GM12878 (cell line): ENCODE measurements at regions not wholly inside any gene's neighbourhood (a gene's known extent, or its start where the extent isn't known, plus 50 kb on each side); places are given as distances from the start of the nearest gene placed in this dataset.

Experiments
- ATAC-seq: fragments of 200-7000 bp; cut with Tn5 transposase; 3 replicates; pipeline ENCODE4 v1.9.1; 2020; ENCODE audit warnings: mild to moderate bottlenecking, moderate library complexity
- BruUV-seq: library from RNA; stranded (reverse); fragments of 400-500 nt; replicated peaks from 2 replicates; lab custom pipeline; 2021; lab: Mats Ljungman, UMichigan
- CTCF ChIA-PET: fragments of 300-600 bp; sonication (Branson Sonifier 250); formaldehyde crosslinking; extraction: SDS; loops from one replicate; lab custom pipeline; 2021; ENCODE audit warnings: inconsistent platforms; lab: Yijun Ruan, JAX
- POLR2A ChIA-PET: fragments of 350-600 bp; formaldehyde crosslinking; extraction: SDS; loops from one replicate; lab custom pipeline; 2021; ENCODE audit warnings: inconsistent platforms; lab: Charles Lee
- RAD21 ChIA-PET: fragments of 300-600 bp; sonication (Branson Sonifier 250); formaldehyde crosslinking; loops from one replicate; lab custom pipeline; 2023; ENCODE audit warnings: antibody characterized with exemption; ENCODE audit not compliant: unreplicated experiment; lab: Charles Lee
- SMC1A ChIA-PET: fragments of 300-600 bp; sonication (Branson Sonifier 250); formaldehyde crosslinking; loops from one replicate; lab custom pipeline; 2023; ENCODE audit not compliant: unreplicated experiment, uncharacterized antibody; lab: Charles Lee
- DNase-seq: peaks from one replicate; pipeline ENCODE4 v3.0.0-alpha.2; 2011; ENCODE audit warnings: low read depth, low spot score
- FAIRE-seq: peaks from 3 replicates; lab custom pipeline; 2011; peaks lifted over from hg19 to GRCh38; lab: Jason Lieb, UNC
- H2AFZ ChIP-seq: 2 replicates; pipeline ENCODE4 v1.6.0; 2011; ENCODE audit warnings: low read depth, low read length, control low read depth; ENCODE audit not compliant: control insufficient read depth
- H3K27ac ChIP-seq: 2 replicates; pipeline ENCODE4 v1.5.1; 2011; ENCODE audit warnings: control low read depth; ENCODE audit not compliant: control insufficient read depth, insufficient read depth
- H3K27me3 ChIP-seq, 2 experiments: replicated peaks in 1 of 2; 2 replicates each; pipeline versions ENCODE4 v1.6.0 to v1.6.1; 2011; ENCODE audit warnings: low read length in 1 of 2; ENCODE audit not compliant: control insufficient read depth in 2 of 2, insufficient read depth in 2 of 2
- H3K36me3 ChIP-seq, 2 experiments: 2 replicates each; pipeline ENCODE4 v1.5.1; 2011; ENCODE audit warnings: low read length in 1 of 2; ENCODE audit not compliant: control insufficient read depth in 2 of 2, insufficient read depth in 2 of 2
- H3K4me1 ChIP-seq: 2 replicates; pipeline ENCODE4 v1.6.1; 2011; ENCODE audit warnings: mild to moderate bottlenecking, low read length, moderate library complexity, mixed read lengths; ENCODE audit not compliant: control insufficient read depth, insufficient read depth
- H3K4me2 ChIP-seq: 2 replicates; pipeline ENCODE4 v1.6.0; 2011; ENCODE audit warnings: control low read depth; ENCODE audit not compliant: control insufficient read depth, insufficient read depth
- H3K4me3 ChIP-seq: fragments of 200-600 bp; sonication (generic); 2 replicates; pipeline ENCODE4 v1.5.1; 2016
- H3K79me2 ChIP-seq: 2 replicates; pipeline ENCODE4 v1.6.0; 2011; ENCODE audit warnings: low read length; ENCODE audit not compliant: control insufficient read depth, insufficient read depth
- H3K9ac ChIP-seq: 2 replicates; pipeline ENCODE4 v1.8.0; 2011; ENCODE audit warnings: low read length, control low read depth, mixed read lengths; ENCODE audit not compliant: control insufficient read depth, insufficient read depth
- H3K9me3 ChIP-seq: replicated peaks from 3 replicates; pipeline ENCODE4 v1.5.1; 2011; ENCODE audit warnings: mild to moderate bottlenecking, low read length; ENCODE audit not compliant: control insufficient read depth, insufficient read depth
- H4K20me1 ChIP-seq: 2 replicates; pipeline ENCODE4 v1.6.0; 2011; ENCODE audit not compliant: control insufficient read depth, insufficient read depth
- ATF2 ChIP-seq: IDR thresholded peaks from 2 replicates; pipeline ENCODE4 v1.6.1; 2012; ENCODE audit warnings: low read length, inconsistent platforms
- BACH1 ChIP-seq: fragments of 450-650 bp; IDR thresholded peaks from 2 replicates; pipeline ENCODE4 v1.6.1; 2017; ENCODE audit warnings: mild to moderate bottlenecking, borderline replicate concordance
- BCL11A ChIP-seq: IDR thresholded peaks from 2 replicates; pipeline ENCODE4 v1.6.1; 2011; ENCODE audit warnings: low read depth, low read length
- BHLHE40 ChIP-seq, 2 experiments: fragments of 450-650 bp in 1 of 2; IDR thresholded peaks; 2 replicates each; pipeline ENCODE4 v1.6.1; 2011 to 2017; ENCODE audit warnings: low read depth in 2 of 2, borderline replicate concordance in 1 of 2, improper control_type of control experiment in 1 of 2, low read length in 1 of 2, mild to moderate bottlenecking in 1 of 2
- CUX1 ChIP-seq: IDR thresholded peaks from 2 replicates; pipeline ENCODE4 v1.6.1; 2012; ENCODE audit warnings: improper control_type of control experiment, low read depth, low read length; ENCODE audit not compliant: insufficient replicate concordance
- IKZF2 ChIP-seq, 2 experiments: fragments of 450-650 bp; IDR thresholded peaks; 2 replicates each; pipeline ENCODE4 v1.6.1; 2017; ENCODE audit warnings: mild to moderate bottlenecking in 2 of 2, moderate library complexity in 2 of 2
- IRF4 ChIP-seq: IDR thresholded peaks from 2 replicates; pipeline ENCODE4 v1.6.1; 2011; ENCODE audit warnings: low read depth, low read length
- MEF2A ChIP-seq: IDR thresholded peaks from 2 replicates; pipeline ENCODE4 v1.6.1; 2011; ENCODE audit warnings: low read depth, mild to moderate bottlenecking, low read length, moderate library complexity; ENCODE audit not compliant: insufficient read depth
- MEF2B ChIP-seq: fragments of 450-650 bp; IDR thresholded peaks from 2 replicates; pipeline ENCODE4 v1.6.1; 2018; ENCODE audit warnings: mild to moderate bottlenecking, moderate library complexity; ENCODE audit not compliant: partially characterized antibody, poor library complexity, severe bottlenecking
- NBN ChIP-seq: fragments of 450-650 bp; IDR thresholded peaks from 2 replicates; pipeline ENCODE4 v1.6.1; 2016
- POU2F2 ChIP-seq: IDR thresholded peaks from 3 replicates; pipeline ENCODE4 v1.6.1; 2011; ENCODE audit warnings: low read depth, mild to moderate bottlenecking, low read length, borderline replicate concordance
- RUNX3 ChIP-seq: IDR thresholded peaks from 2 replicates; pipeline ENCODE4 v1.6.1; 2012; ENCODE audit warnings: low read length, inconsistent platforms
- SP1 ChIP-seq: IDR thresholded peaks from one replicate; pipeline ENCODE4 v1.6.1; 2011; ENCODE audit warnings: low read depth, low read length
- TBL1XR1 ChIP-seq: IDR thresholded peaks from 2 replicates; pipeline ENCODE4 v1.6.1; 2012; ENCODE audit warnings: low read depth, low read length, improper control_type of control experiment
- ZBTB33 ChIP-seq: fragments of 450-650 bp; IDR thresholded peaks from 2 replicates; pipeline ENCODE4 v1.6.1; 2017; ENCODE audit warnings: mild to moderate bottlenecking
- ZNF217 ChIP-seq: fragments of 450-650 bp; IDR thresholded peaks from 2 replicates; pipeline ENCODE4 v1.6.1; 2017; ENCODE audit warnings: antibody characterized with exemption, mild to moderate bottlenecking
- ZNF24 ChIP-seq: fragments of 450-650 bp; IDR thresholded peaks from 2 replicates; pipeline ENCODE4 v1.6.1; 2017; ENCODE audit warnings: antibody characterized with exemption, mild to moderate bottlenecking
- WGBS: methylation state at CpG from one replicate; pipeline ENCODE4 v1.1.6; 2016; ENCODE audit warnings: low lambda C conversion rate; ENCODE audit not compliant: insufficient replicate concordance, insufficient coverage; ENCODE audit errors: missing lambda C conversion rate; 5-methylcytosine and 5-hydroxymethylcytosine counted together
- in situ Hi-C: fragments of 300-500 bp; cut with MboI; formaldehyde crosslinking; loops from 9 replicates; pipeline ENCODE4 v1.14.3; 2018; ENCODE audit warnings: mixed read lengths
- intact Hi-C: fragments of 100-400 bp; cut with micrococcal nuclease; formaldehyde crosslinking; loops from one replicate; pipeline ENCODE4 v1.14.2; 2022; ENCODE audit not compliant: unreplicated experiment

- intact Hi-C loops: loop anchor here (1.0 kb wide), 1 partner anchor 70 kb away; no protein-coding TSS in a partner anchor
- Histone ChIP-seq H3K79me2 (no peaks in the 10 kb centered on the region), H3K9me3 (no peaks in the 10 kb centered on the region; the same call in 2 of the 3 replicates), H4K20me1 (no peaks in the 10 kb centered on the region), H3K4me1 (peaks cover 15% of the 10 kb centered on the region), H3K4me3 (no peak overlapping the region), H3K27ac (no peak overlapping the region), H3K9ac (no peak overlapping the region), H3K27me3 (no peaks in the 10 kb centered on the region), H3K4me2 (peak overlapping the region; percentile 36), H3K36me3 (no peaks in the 10 kb centered on the region), H2AFZ (no peak overlapping the region)
- POLR2A ChIA-PET: no interaction called here
- BruUV-seq: no TSS peak
- SMC1A ChIA-PET: interaction anchor here (1.0 kb wide), 1 partner anchor 11 kb away, joined by 3 read pairs; no protein-coding TSS in a partner anchor
- FAIRE-seq (peak; percentile 72), ATAC-seq (peak; percentile 71), DNase-seq (peak; percentile 39)
- RAD21 ChIA-PET: interaction anchor here (1.0 kb wide), 1 partner anchor 10 kb away, joined by 3 read pairs; no protein-coding TSS in a partner anchor
- in situ Hi-C loops: no loop called here
- CTCF ChIA-PET: interaction anchor here (1.5 kb wide), 1 partner anchor 331 kb away, joined by 3 read pairs; no protein-coding TSS in a partner anchor
- 0% methylated on average over 1 of the region's 1 CpG for WGBS
- peak; percentile 93 for TF ChIP-seq MEF2A
- peak in 1 of 2 experiments; percentile 37; a peak in 1 of 4 replicates for TF ChIP-seq BHLHE40 (IDR thresholded peaks at IDR 0.05; ENCODE audit: borderline replicate concordance in 1 of 2, low read depth in 2 of 2, low read length in 1 of 2)
- peak; percentile 70; the same call in 1 of the 2 replicates for TF ChIP-seq IRF4
- TF ChIP-seq ATF2: peak; percentile 36; the same call in 1 of the 2 replicates
- peak; percentile 22; the same call in 1 of the 3 replicates for TF ChIP-seq POU2F2
- peak; percentile 44; the same call in 1 of the 2 replicates for TF ChIP-seq BCL11A
- peak; percentile 48; the same call in 1 of the 2 replicates for TF ChIP-seq ZNF217
- TF ChIP-seq ZNF24: no peak
- TF ChIP-seq MEF2B: peak; percentile 28
- TF ChIP-seq SP1: no peak
- TF ChIP-seq IKZF2 (IDR thresholded peaks at IDR 0.05): peak; percentile 22 to 39; a peak in 1 of 4 replicates
- TF ChIP-seq ZBTB33: no peak
- TF ChIP-seq TBL1XR1: peak; percentile 71; the same call in 1 of the 2 replicates
- no peak for TF ChIP-seq BACH1
- TF ChIP-seq CUX1: no peak
- TF ChIP-seq RUNX3: peak; percentile 80
- TF ChIP-seq NBN: no peak
Observed at GRCh38 chr3:5499404-5499803, 311.9 kb downstream of the EDEM1 start.
